RWPE2 (cell line): ENCODE measurements at regions not wholly inside any gene's neighbourhood (a gene's known extent, or its start where the extent isn't known, plus 50 kb on each side); places are given as distances from the start of the nearest gene placed in this dataset.

ENCODE experiments used
- ATAC-seq: fragments of 200-7000 bp; cut with Tn5 transposase; 3 replicates; pipeline ENCODE4 v1.9.1; 2021; ENCODE audit warnings: low read depth
- DNase-seq: peaks from one replicate; pipeline ENCODE4 v3.0.0-alpha.2; 2020; ENCODE audit warnings: low spot score
- H3K27ac ChIP-seq: fragments of 450-650 bp; 2 replicates; pipeline ENCODE4 v1.5.1; 2017; ENCODE audit warnings: mild to moderate bottlenecking; ENCODE audit not compliant: poor library complexity, severe bottlenecking
- H3K27me3 ChIP-seq: fragments of 250-450 bp; sonication (Bioruptor Pico); 2 replicates; pipeline ENCODE4 v1.5.1; 2021; ENCODE audit warnings: mild to moderate bottlenecking, moderate library complexity; ENCODE audit not compliant: insufficient read depth, poor library complexity, severe bottlenecking
- H3K36me3 ChIP-seq: fragments of 250-450 bp; sonication (Bioruptor Pico); 2 replicates; pipeline ENCODE4 v1.5.1; 2020; ENCODE audit warnings: low read depth, mild to moderate bottlenecking, moderate library complexity
- H3K4me1 ChIP-seq: fragments of 250-450 bp; sonication (Bioruptor Pico); 2 replicates; pipeline ENCODE4 v1.5.1; 2021; ENCODE audit warnings: mild to moderate bottlenecking, moderate library complexity; ENCODE audit not compliant: insufficient read depth, poor library complexity, severe bottlenecking
- H3K4me3 ChIP-seq: fragments of 250-450 bp; sonication (Bioruptor Pico); 2 replicates; pipeline ENCODE4 v1.5.1; 2021; ENCODE audit warnings: mild to moderate bottlenecking, moderate library complexity; ENCODE audit not compliant: severe bottlenecking
- H3K9me3 ChIP-seq: fragments of 250-450 bp; sonication (Bioruptor Pico); 2 replicates; pipeline ENCODE4 v1.5.1; 2021; ENCODE audit warnings: mild to moderate bottlenecking, moderate library complexity; ENCODE audit not compliant: severe bottlenecking
- TF ChIP-seq, protein P1 (sequence below): fragments of 450-650 bp; IDR thresholded peaks from one replicate; pipeline ENCODE4 v1.5.1; 2017; ENCODE audit warnings: mild to moderate bottlenecking, moderate library complexity; ENCODE audit not compliant: poor library complexity, severe bottlenecking

DNA sequence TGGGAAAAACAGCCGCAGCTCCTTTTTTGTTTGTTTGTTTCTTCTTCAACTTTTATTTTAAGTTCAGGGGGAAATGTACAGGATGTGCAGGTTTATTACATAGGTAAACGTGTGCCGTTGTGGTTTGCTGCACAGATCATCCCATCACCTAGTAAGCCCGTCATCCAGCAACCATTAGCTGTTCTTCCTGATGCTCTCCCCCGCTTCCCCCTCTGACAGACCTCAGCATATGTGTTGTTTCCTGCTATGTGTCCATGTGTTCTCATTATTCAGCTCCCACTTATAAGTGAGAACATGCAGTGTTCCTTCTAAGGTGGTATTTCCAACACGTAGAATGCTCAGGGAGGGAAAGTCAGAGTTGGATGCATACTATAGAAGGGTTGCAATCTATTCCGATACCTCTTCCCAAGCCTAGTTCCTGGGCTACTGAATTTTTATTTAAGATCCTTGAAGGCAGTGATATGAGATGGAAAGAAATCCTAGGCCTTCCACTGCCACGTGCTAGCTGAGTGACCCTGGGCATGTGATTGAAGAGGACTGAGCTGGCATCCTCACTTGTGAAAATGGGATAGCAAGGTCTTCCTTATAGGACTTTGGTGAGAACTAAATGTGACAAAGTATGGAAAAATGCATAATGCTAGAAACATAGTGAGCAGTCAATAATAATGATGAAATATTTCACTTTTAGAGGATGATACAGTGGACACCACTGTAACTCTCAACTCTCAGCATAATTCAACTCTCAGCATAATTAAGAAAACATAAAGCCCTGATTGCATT, 278.5 kb downstream of the REEP3 start:
- Histone ChIP-seq H3K4me1 (no peaks in the 10 kb centered on the region), H3K36me3 (no peaks in the 10 kb centered on the region), H3K27ac (no peak overlapping the region), H3K4me3 (no peak overlapping the region), H3K9me3 (no peaks in the 10 kb centered on the region), H3K27me3 (no peaks in the 10 kb centered on the region)
- no peak for ATAC-seq
- TF ChIP-seq, protein P1, sequence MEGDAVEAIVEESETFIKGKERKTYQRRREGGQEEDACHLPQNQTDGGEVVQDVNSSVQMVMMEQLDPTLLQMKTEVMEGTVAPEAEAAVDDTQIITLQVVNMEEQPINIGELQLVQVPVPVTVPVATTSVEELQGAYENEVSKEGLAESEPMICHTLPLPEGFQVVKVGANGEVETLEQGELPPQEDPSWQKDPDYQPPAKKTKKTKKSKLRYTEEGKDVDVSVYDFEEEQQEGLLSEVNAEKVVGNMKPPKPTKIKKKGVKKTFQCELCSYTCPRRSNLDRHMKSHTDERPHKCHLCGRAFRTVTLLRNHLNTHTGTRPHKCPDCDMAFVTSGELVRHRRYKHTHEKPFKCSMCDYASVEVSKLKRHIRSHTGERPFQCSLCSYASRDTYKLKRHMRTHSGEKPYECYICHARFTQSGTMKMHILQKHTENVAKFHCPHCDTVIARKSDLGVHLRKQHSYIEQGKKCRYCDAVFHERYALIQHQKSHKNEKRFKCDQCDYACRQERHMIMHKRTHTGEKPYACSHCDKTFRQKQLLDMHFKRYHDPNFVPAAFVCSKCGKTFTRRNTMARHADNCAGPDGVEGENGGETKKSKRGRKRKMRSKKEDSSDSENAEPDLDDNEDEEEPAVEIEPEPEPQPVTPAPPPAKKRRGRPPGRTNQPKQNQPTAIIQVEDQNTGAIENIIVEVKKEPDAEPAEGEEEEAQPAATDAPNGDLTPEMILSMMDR = no peak
- DNase-seq = no peak

DNA sequence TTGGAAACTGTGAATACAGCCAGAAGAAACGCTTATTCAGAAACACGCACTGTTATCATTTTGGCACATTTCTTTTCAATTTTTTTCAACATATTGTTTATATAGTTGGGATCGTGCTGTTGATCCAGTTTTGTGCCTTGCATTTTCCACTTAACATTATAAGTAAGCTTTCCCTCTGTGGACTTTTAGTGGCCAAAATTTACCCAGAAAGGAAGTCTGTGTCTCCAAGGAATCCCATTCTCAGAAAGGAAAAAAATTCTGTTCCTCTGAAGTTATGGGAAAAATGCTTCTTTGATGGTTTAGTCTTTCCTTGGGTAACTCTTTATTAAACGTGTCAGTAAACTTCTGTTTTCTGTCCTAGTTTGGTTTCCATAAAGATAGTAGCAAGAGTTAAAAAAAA, 280.0 kb downstream of the REEP3 start:
- H3K9me3 ChIP-seq = no peaks in the 10 kb centered on the region
- no peak overlapping the region for H3K27ac ChIP-seq
- ATAC-seq = no peak
- TF ChIP-seq, protein P1 = no peak
- H3K27me3 ChIP-seq = no peaks in the 10 kb centered on the region
- no peak overlapping the region for H3K4me3 ChIP-seq
- no peaks in the 10 kb centered on the region for H3K4me1 ChIP-seq
- H3K36me3 ChIP-seq = no peaks in the 10 kb centered on the region
- DNase-seq = no peak

DNA sequence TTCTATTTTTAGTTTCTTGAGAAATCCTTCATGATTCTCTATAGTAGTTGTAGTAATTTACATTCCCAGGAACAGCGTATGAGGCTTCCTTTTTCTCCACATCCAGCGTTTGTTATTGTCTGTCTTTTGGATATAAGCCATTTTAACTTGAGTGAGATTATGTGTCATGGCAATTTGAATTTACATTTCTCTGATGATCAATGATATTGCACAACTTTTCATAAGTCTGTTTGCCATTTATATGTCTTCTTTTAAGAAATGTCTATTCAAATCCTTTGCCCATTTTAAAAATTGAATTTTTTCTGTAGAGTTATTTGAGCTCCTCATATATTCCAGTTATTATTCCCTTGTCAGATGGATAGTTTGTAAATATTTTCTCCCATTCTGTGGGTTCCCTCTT, 285.1 kb downstream of the REEP3 start:
- H3K36me3 ChIP-seq = no peaks in the 10 kb centered on the region
- no peak for ATAC-seq
- H3K4me3 ChIP-seq = no peak overlapping the region
- TF ChIP-seq, protein P1 = no peak
- no peaks in the 10 kb centered on the region for H3K4me1 ChIP-seq
- no peak for DNase-seq
- H3K9me3 ChIP-seq = no peaks in the 10 kb centered on the region
- H3K27ac ChIP-seq = no peak overlapping the region
- no peaks in the 10 kb centered on the region for H3K27me3 ChIP-seq

DNA sequence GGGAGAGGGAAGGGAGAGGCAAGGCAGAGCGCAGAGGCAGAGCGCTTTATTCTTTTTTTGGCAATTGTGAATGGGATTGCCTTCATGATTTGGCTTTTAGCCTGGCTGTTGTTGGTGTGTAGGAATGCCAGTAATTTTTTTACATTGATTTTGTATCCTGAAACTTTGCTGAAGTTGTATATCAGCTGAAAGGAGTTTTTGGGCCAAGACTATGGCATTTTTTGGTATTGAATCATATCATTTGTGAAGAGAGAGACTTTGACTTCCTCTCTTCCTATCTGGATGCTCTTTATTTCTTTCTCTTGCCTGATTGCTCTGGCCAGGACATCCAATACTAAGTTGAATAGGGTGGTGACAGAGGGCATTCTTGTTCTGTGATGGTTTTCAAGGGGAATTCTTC, 291.3 kb downstream of the REEP3 start:
- TF ChIP-seq, protein P1 = no peak
- no peaks in the 10 kb centered on the region for H3K4me1 ChIP-seq
- DNase-seq = no peak
- H3K36me3 ChIP-seq = no peaks in the 10 kb centered on the region
- H3K9me3 ChIP-seq = no peaks in the 10 kb centered on the region
- no peak overlapping the region for H3K4me3 ChIP-seq
- H3K27ac ChIP-seq = no peak overlapping the region
- ATAC-seq = no peak
- no peaks in the 10 kb centered on the region for H3K27me3 ChIP-seq

DNA sequence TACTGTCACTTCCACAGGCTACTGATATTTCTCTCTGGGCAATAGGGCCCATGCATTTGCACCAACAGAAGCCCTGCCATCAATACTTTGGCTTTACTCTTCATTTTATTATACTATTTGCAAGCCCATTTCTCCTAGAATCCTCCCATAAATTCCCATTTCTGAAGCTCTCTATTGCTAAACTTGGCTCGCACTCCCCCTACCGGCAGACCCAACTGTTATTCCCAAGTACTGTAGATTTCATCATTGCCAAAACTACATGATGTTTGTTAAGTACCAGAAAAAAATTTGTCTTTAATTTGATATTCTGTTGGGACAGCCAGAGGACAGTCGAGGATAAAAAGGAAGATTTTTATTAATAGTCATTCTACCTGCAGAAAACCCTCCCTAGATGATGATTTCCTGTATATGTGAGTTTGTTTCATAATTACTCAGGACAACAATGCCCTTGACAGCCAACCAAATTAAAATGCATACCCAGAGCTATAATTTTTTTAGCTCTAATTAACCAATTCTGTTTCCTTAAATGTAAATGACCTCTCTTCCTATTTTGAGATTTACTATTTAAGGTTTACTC, 298.6 kb downstream of the REEP3 start:
- DNase-seq = no peak

More for the DNA sequence above, 298.6 kb downstream of the REEP3 start:
- TF ChIP-seq, protein P1 = peak; percentile 92
- H3K4me3 ChIP-seq = no peak overlapping the region
- H3K36me3 ChIP-seq = no peaks in the 10 kb centered on the region
- H3K27me3 ChIP-seq = no peaks in the 10 kb centered on the region
- no peaks in the 10 kb centered on the region for H3K4me1 ChIP-seq
- ATAC-seq = peak; percentile 57; the same call in 1 of the 3 replicates
- H3K27ac ChIP-seq = no peak overlapping the region
- no peaks in the 10 kb centered on the region for H3K9me3 ChIP-seq
